GM12878 (cell line): ENCODE measurements at regions not wholly inside any gene's neighbourhood (a gene's known extent, or its start where the extent isn't known, plus 50 kb on each side); places are given as distances from the start of the nearest gene placed in this dataset.

Experiments used
- ASH2L ChIP-seq: fragments of 300-600, 200-600 bp; sonication (generic); IDR thresholded peaks from 2 replicates; pipeline ENCODE4 v1.6.1; 2017; ENCODE audit warnings: low read depth, mild to moderate bottlenecking, borderline replicate concordance
- BACH1 ChIP-seq: fragments of 450-650 bp; IDR thresholded peaks from 2 replicates; pipeline ENCODE4 v1.6.1; 2017; ENCODE audit warnings: mild to moderate bottlenecking, borderline replicate concordance
- ESRRA ChIP-seq: IDR thresholded peaks from 2 replicates; pipeline ENCODE4 v1.6.1; 2012; ENCODE audit warnings: mild to moderate bottlenecking, low read length, improper control_type of control experiment
- ETV6 ChIP-seq, 2 experiments: fragments of 450-650 bp in 1 of 2; IDR thresholded peaks in 1 of 2; conservative IDR thresholded peaks in 1 of 2; 2 replicates each; pipeline ENCODE4 v1.6.1; 2014; ENCODE audit warnings: antibody characterized with exemption in 1 of 2, borderline replicate concordance in 1 of 2, low read depth in 1 of 2, mild to moderate bottlenecking in 1 of 2, moderate library complexity in 1 of 2
- IRF4 ChIP-seq: IDR thresholded peaks from 2 replicates; pipeline ENCODE4 v1.6.1; 2011; ENCODE audit warnings: low read depth, low read length
- JUND ChIP-seq: IDR thresholded peaks from 2 replicates; pipeline ENCODE4 v1.6.1; 2012; ENCODE audit warnings: low read depth, mild to moderate bottlenecking, low read length, improper control_type of control experiment, moderate library complexity
- MEF2A ChIP-seq: IDR thresholded peaks from 2 replicates; pipeline ENCODE4 v1.6.1; 2011; ENCODE audit warnings: low read depth, mild to moderate bottlenecking, low read length, moderate library complexity; ENCODE audit not compliant: insufficient read depth
- NFXL1 ChIP-seq: fragments of 450-650 bp; IDR thresholded peaks from 2 replicates; pipeline ENCODE4 v1.6.1; 2017; ENCODE audit warnings: antibody characterized with exemption, mild to moderate bottlenecking, borderline replicate concordance
- NR2F1 ChIP-seq: fragments of 450-650 bp; conservative IDR thresholded peaks from 2 replicates; pipeline ENCODE4 v1.6.1; 2017; ENCODE audit warnings: mild to moderate bottlenecking
- PML ChIP-seq: IDR thresholded peaks from 2 replicates; pipeline ENCODE4 v1.6.1; 2012; ENCODE audit warnings: low read length, inconsistent platforms
- RFX5 ChIP-seq: IDR thresholded peaks from 2 replicates; pipeline ENCODE4 v1.6.1; 2011; ENCODE audit warnings: low read depth, low read length, improper control_type of control experiment
- SP1 ChIP-seq: IDR thresholded peaks from one replicate; pipeline ENCODE4 v1.6.1; 2011; ENCODE audit warnings: low read depth, low read length
- SREBF2 ChIP-seq: IDR thresholded peaks from 2 replicates; pipeline ENCODE4 v1.6.1; 2012; ENCODE audit warnings: mild to moderate bottlenecking, low read length
- SUPT20H ChIP-seq: IDR thresholded peaks from 2 replicates; pipeline ENCODE4 v1.6.1; 2011; ENCODE audit warnings: low read depth, mild to moderate bottlenecking, low read length, moderate library complexity, borderline replicate concordance; ENCODE audit not compliant: control insufficient read depth
- ZZZ3 ChIP-seq: IDR thresholded peaks from 2 replicates; pipeline ENCODE4 v1.6.1; 2011; ENCODE audit warnings: low read depth; ENCODE audit not compliant: control insufficient read depth, insufficient read length
- TF ChIP-seq, protein P1 (sequence below): IDR thresholded peaks from 2 replicates; pipeline ENCODE4 v1.6.1; 2011; ENCODE audit warnings: borderline replicate concordance, low read depth, mild to moderate bottlenecking, moderate library complexity, low read length; ENCODE audit not compliant: insufficient read depth, poor library complexity, severe bottlenecking
- TF ChIP-seq, protein P2 (sequence below): fragments of 450-650 bp; IDR thresholded peaks from 2 replicates; pipeline ENCODE4 v1.6.1; 2017; ENCODE audit warnings: mild to moderate bottlenecking, low read depth, inconsistent platforms; ENCODE audit not compliant: poor library complexity, severe bottlenecking
- TF ChIP-seq, protein P3 (sequence below): fragments of 450-650 bp; formaldehyde crosslinking; IDR thresholded peaks from 2 replicates; pipeline ENCODE4 v1.4.0; 2020; ENCODE audit warnings: mild to moderate bottlenecking, moderate library complexity
- TF ChIP-seq, protein P4 (sequence below): fragments of 450-650 bp; IDR thresholded peaks from 2 replicates; pipeline ENCODE4 v1.6.1; 2016; ENCODE audit warnings: mild to moderate bottlenecking, moderate library complexity, borderline replicate concordance

DNA sequence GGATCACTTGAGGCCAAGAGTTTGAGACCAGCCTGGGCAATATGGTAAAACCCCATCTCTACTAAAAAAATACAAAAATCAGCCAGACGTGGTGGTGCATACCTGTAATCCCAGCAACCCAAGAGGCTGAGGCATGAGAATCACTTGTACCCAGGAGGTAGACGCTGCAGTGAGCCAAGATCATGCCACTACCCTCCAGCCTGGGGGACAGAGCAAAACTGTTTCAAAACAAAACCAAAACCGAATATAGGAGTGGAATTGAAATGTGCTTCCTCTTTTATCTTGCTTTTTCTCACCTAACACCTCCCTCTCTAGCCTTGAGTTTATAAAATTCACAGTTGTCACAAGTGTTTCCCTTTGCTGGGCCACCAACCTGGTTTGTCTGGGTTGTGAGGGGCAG lies 181.9 kb downstream of the PAH start (continued):
- TF ChIP-seq, protein P1, sequence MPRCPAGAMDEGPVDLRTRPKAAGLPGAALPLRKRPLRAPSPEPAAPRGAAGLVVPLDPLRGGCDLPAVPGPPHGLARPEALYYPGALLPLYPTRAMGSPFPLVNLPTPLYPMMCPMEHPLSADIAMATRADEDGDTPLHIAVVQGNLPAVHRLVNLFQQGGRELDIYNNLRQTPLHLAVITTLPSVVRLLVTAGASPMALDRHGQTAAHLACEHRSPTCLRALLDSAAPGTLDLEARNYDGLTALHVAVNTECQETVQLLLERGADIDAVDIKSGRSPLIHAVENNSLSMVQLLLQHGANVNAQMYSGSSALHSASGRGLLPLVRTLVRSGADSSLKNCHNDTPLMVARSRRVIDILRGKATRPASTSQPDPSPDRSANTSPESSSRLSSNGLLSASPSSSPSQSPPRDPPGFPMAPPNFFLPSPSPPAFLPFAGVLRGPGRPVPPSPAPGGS: no peak
- peak; percentile 62; the same call in 1 of the 2 replicates for TF ChIP-seq BACH1
- TF ChIP-seq, protein P2, sequence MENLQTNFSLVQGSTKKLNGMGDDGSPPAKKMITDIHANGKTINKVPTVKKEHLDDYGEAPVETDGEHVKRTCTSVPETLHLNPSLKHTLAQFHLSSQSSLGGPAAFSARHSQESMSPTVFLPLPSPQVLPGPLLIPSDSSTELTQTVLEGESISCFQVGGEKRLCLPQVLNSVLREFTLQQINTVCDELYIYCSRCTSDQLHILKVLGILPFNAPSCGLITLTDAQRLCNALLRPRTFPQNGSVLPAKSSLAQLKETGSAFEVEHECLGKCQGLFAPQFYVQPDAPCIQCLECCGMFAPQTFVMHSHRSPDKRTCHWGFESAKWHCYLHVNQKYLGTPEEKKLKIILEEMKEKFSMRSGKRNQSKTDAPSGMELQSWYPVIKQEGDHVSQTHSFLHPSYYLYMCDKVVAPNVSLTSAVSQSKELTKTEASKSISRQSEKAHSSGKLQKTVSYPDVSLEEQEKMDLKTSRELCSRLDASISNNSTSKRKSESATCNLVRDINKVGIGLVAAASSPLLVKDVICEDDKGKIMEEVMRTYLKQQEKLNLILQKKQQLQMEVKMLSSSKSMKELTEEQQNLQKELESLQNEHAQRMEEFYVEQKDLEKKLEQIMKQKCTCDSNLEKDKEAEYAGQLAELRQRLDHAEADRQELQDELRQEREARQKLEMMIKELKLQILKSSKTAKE: peak; percentile 71
- TF ChIP-seq ZZZ3: no peak
- TF ChIP-seq SP1: no peak
- 0 out of 2 replicates have a peak, but pooled peaks have one; percentile 18 for TF ChIP-seq PML
- TF ChIP-seq JUND: 0 out of 2 replicates have a peak, but pooled peaks have one; percentile 26
- no peak for TF ChIP-seq ASH2L
- TF ChIP-seq NFXL1: no peak
- TF ChIP-seq IRF4: 0 out of 2 replicates have a peak, but pooled peaks have one; percentile 7
- TF ChIP-seq RFX5: no peak
- TF ChIP-seq MEF2A: no peak
- 0 out of 2 replicates have a peak, but pooled peaks have one; percentile 36 for TF ChIP-seq NR2F1
- TF ChIP-seq, protein P3, sequence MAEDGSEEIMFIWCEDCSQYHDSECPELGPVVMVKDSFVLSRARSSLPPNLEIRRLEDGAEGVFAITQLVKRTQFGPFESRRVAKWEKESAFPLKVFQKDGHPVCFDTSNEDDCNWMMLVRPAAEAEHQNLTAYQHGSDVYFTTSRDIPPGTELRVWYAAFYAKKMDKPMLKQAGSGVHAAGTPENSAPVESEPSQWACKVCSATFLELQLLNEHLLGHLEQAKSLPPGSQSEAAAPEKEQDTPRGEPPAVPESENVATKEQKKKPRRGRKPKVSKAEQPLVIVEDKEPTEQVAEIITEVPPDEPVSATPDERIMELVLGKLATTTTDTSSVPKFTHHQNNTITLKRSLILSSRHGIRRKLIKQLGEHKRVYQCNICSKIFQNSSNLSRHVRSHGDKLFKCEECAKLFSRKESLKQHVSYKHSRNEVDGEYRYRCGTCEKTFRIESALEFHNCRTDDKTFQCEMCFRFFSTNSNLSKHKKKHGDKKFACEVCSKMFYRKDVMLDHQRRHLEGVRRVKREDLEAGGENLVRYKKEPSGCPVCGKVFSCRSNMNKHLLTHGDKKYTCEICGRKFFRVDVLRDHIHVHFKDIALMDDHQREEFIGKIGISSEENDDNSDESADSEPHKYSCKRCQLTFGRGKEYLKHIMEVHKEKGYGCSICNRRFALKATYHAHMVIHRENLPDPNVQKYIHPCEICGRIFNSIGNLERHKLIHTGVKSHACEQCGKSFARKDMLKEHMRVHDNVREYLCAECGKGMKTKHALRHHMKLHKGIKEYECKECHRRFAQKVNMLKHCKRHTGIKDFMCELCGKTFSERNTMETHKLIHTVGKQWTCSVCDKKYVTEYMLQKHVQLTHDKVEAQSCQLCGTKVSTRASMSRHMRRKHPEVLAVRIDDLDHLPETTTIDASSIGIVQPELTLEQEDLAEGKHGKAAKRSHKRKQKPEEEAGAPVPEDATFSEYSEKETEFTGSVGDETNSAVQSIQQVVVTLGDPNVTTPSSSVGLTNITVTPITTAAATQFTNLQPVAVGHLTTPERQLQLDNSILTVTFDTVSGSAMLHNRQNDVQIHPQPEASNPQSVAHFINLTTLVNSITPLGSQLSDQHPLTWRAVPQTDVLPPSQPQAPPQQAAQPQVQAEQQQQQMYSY (CRISPR knock-in tag): no peak
- TF ChIP-seq SREBF2: no peak
- TF ChIP-seq ETV6 (conservative IDR thresholded peaks at IDR 0.05 in 1 of 2, IDR thresholded peaks at IDR 0.05 in 1 of 2; ENCODE audit: borderline replicate concordance in 1 of 2, low read depth in 1 of 2): no peak
- TF ChIP-seq ESRRA: no peak
- no peak for TF ChIP-seq SUPT20H
- TF ChIP-seq, protein P4, sequence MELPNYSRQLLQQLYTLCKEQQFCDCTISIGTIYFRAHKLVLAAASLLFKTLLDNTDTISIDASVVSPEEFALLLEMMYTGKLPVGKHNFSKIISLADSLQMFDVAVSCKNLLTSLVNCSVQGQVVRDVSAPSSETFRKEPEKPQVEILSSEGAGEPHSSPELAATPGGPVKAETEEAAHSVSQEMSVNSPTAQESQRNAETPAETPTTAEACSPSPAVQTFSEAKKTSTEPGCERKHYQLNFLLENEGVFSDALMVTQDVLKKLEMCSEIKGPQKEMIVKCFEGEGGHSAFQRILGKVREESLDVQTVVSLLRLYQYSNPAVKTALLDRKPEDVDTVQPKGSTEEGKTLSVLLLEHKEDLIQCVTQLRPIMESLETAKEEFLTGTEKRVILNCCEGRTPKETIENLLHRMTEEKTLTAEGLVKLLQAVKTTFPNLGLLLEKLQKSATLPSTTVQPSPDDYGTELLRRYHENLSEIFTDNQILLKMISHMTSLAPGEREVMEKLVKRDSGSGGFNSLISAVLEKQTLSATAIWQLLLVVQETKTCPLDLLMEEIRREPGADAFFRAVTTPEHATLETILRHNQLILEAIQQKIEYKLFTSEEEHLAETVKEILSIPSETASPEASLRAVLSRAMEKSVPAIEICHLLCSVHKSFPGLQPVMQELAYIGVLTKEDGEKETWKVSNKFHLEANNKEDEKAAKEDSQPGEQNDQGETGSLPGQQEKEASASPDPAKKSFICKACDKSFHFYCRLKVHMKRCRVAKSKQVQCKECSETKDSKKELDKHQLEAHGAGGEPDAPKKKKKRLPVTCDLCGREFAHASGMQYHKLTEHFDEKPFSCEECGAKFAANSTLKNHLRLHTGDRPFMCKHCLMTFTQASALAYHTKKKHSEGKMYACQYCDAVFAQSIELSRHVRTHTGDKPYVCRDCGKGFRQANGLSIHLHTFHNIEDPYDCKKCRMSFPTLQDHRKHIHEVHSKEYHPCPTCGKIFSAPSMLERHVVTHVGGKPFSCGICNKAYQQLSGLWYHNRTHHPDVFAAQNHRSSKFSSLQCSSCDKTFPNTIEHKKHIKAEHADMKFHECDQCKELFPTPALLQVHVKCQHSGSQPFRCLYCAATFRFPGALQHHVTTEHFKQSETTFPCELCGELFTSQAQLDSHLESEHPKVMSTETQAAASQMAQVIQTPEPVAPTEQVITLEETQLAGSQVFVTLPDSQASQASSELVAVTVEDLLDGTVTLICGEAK: no peak; the same call in 1 of the 2 replicates
